HepG2 (cell line): ENCODE measurements at regions not wholly inside any gene's neighbourhood (a gene's known extent, or its start where the extent isn't known, plus 50 kb on each side); places are given as distances from the start of the nearest gene placed in this dataset.

Experiments
- BORCS8-MEF2B ChIP-seq: sonication (generic); formaldehyde crosslinking; IDR thresholded peaks from 2 replicates; pipeline ENCODE4 v1.8.0; 2022; ENCODE audit warnings: mild to moderate bottlenecking, missing genetic modification reagents
- EZH2 ChIP-seq: conservative IDR thresholded peaks from 2 replicates; pipeline ENCODE4 v1.6.1; 2012; ENCODE audit warnings: mild to moderate bottlenecking, low read depth, low read length, moderate library complexity
- HMG20B ChIP-seq: conservative IDR thresholded peaks from 2 replicates; pipeline ENCODE4 v1.6.1; 2016; ENCODE audit warnings: missing genetic modification reagents, missing compliant biosample characterization
- ZNF496 ChIP-seq: sonication (generic); formaldehyde crosslinking; IDR thresholded peaks from 2 replicates; pipeline ENCODE4 v1.8.1; 2023; ENCODE audit warnings: mild to moderate bottlenecking, moderate library complexity, missing genetic modification reagents; ENCODE audit not compliant: insufficient replicate concordance
- ZNF558 ChIP-seq: sonication (generic); formaldehyde crosslinking; IDR thresholded peaks from 2 replicates; pipeline ENCODE4 v1.9.0; 2022; ENCODE audit warnings: mild to moderate bottlenecking, missing genetic modification reagents, borderline replicate concordance
- TF ChIP-seq, protein P1 (sequence below): sonication (generic); formaldehyde crosslinking; IDR thresholded peaks from 2 replicates; pipeline ENCODE4 v1.4.0; 2020; ENCODE audit warnings: missing genetic modification reagents

DNA sequence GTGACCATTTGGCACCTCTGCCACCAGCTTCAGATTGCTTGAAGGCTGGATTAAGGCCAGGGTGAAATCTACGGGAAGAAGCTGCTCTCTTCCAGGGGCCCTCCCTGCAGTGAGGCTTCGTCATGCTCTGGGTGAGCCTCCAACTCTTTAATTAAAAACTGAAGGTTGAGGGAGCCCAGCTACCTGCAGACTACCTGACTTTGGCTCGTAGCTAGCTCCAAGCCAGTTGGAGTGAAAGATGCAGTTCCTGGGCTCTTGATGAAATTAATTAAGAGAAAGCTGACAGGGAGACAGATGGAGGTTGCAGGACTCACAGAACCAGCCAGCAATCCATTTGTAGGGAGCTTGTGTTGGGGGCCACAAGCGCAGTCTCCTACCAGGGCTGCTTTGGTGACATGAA is 168.5 kb upstream of the SFSWAP start:
- TF ChIP-seq ZNF496 (CRISPR knock-in tag), result no peak
- TF ChIP-seq, protein P1, sequence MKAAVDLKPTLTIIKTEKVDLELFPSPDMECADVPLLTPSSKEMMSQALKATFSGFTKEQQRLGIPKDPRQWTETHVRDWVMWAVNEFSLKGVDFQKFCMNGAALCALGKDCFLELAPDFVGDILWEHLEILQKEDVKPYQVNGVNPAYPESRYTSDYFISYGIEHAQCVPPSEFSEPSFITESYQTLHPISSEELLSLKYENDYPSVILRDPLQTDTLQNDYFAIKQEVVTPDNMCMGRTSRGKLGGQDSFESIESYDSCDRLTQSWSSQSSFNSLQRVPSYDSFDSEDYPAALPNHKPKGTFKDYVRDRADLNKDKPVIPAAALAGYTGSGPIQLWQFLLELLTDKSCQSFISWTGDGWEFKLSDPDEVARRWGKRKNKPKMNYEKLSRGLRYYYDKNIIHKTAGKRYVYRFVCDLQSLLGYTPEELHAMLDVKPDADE (CRISPR knock-in tag), result no peak
- TF ChIP-seq EZH2, result no peak
- no peak for TF ChIP-seq HMG20B (CRISPR knock-in tag)
- TF ChIP-seq ZNF558, result no peak
- no peak for TF ChIP-seq BORCS8-MEF2B (CRISPR knock-in tag)
